SW480 (cell line): ENCODE measurements at regions not wholly inside any gene's neighbourhood (a gene's known extent, or its start where the extent isn't known, plus 50 kb on each side); places are given as distances from the start of the nearest gene placed in this dataset.
"Not testable (repeated sequence)": the region's sequence is repeated elsewhere in the genome, so short reads cannot be mapped to it uniquely, and the experiment has no call there.

Experiments used
- DNase-seq: peaks from one replicate; pipeline ENCODE4 v3.0.0-alpha.2; 2016; ENCODE audit warnings: low spot score

GRCh38 chr12:131437706-131438492 is 273.0 kb upstream of the SFSWAP start:
- no peak for DNase-seq

GRCh38 chr12:131438493-131438835 is 272.4 kb upstream of the SFSWAP start:
- not testable (repeated sequence) for DNase-seq

GRCh38 chr12:131438881-131439280 is 272.0 kb upstream of the SFSWAP start:
- DNase-seq = no peak

GRCh38 chr12:131439752-131440151 is 271.1 kb upstream of the SFSWAP start:
- not testable (repeated sequence) for DNase-seq

- DNase-seq = not testable (repeated sequence)
These were observed 270.5 kb upstream of the SFSWAP start for GRCh38 chr12:131440209-131441059.

GRCh38 chr12:131441060-131441396 is 269.9 kb upstream of the SFSWAP start:
- DNase-seq = no peak

GRCh38 chr12:131441638-131442336 is 269.1 kb upstream of the SFSWAP start:
- no peak for DNase-seq

GRCh38 chr12:131442337-131442918 is 268.5 kb upstream of the SFSWAP start:
- DNase-seq = no peak

GRCh38 chr12:131443019-131444000 is 267.6 kb upstream of the SFSWAP start:
- DNase-seq = no peak

- no peak for DNase-seq
These were observed 266.4 kb upstream of the SFSWAP start for GRCh38 chr12:131444220-131445164.

GRCh38 chr12:131445184-131445774 is 265.6 kb upstream of the SFSWAP start:
- DNase-seq = no peak

GRCh38 chr12:131445795-131446194 is 265.1 kb upstream of the SFSWAP start:
- DNase-seq = no peak

- DNase-seq = not testable (repeated sequence)
These were observed 263.3 kb upstream of the SFSWAP start for GRCh38 chr12:131447636-131448035.

- DNase-seq = no peak
These were observed 262.6 kb upstream of the SFSWAP start for GRCh38 chr12:131448254-131448795.

GRCh38 chr12:131449027-131449426 is 261.9 kb upstream of the SFSWAP start:
- no peak for DNase-seq

- peak; percentile 14 for DNase-seq
These were observed 258.4 kb upstream of the SFSWAP start for GRCh38 chr12:131452444-131452860.

- DNase-seq = peak; percentile 48
These were observed 256.3 kb upstream of the SFSWAP start for GRCh38 chr12:131454418-131455217.

GRCh38 chr12:131455218-131455506 is 255.7 kb upstream of the SFSWAP start:
- no peak for DNase-seq
